GM21786 (cell line): ENCODE measurements at regions not wholly inside any gene's neighbourhood (a gene's known extent, or its start where the extent isn't known, plus 50 kb on each side); places are given as distances from the start of the nearest gene placed in this dataset.
"Not testable (repeated sequence)": the region's sequence is repeated elsewhere in the genome, so short reads cannot be mapped to it uniquely, and the experiment has no call there.

ENCODE experiments used
- ATAC-seq: cut with Tn5 transposase; IDR thresholded peaks from one replicate; pipeline ENCODE4 v1.9.1; 2021; ENCODE audit not compliant: unreplicated experiment

DNA sequence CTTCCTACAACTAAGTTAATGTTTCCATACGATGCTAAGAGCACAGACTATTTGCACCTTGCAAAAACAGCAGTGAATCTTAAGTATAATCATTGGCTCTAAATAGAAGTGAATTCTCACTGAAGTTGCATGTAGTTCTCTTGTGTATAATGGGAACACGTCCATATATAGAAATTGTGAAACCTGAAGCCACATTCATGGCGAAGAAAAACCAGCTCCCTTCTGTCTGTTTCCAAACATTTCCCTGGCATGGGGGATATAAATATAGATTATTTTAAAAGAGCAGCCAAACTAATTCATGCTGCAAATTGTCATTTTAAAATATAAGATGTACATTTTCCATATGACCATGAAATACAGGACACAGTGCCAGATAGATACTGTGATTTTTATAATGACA lies 71.1 kb downstream of the TRAM1L1 start:
- no peak for ATAC-seq

DNA sequence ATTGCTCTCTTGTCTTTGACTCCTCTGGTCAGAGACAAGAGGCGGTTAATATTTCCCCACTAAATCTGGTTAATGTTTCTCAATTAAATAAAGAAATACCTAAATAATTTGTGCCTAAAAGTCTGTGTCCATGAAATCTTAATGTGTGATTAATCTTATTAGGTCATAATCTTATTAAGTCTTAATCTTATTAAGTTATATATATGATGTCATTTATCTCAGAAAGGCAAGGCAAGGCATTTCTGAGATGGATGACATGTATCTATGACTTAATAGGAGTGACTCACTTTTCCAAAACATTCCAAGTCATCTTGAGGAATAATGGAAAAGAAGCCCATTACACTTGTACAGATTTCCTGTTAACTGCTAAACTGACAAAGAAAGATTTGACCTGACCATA lies 74.7 kb downstream of the TRAM1L1 start:
- ATAC-seq: no peak

DNA sequence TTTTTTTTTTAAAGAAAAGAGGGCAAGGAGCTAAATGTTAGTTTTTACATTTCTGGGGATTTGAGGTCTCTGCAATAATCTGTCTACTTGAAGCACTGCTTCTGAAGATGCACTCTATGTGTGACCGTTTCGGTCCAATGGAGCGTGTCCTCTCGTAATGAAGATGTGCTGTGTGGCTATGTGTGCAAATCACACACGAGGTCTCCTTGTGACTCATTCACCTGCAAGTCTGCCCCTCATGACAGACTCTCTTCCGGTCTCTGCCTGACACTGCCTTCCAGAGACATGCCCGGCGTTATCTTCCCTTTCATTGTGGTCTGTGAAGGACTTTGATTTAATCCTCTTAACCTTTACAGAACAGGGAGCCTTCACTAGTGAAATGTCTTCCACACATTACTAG lies 84.3 kb downstream of the TRAM1L1 start:
- peak; percentile 88 for ATAC-seq

DNA sequence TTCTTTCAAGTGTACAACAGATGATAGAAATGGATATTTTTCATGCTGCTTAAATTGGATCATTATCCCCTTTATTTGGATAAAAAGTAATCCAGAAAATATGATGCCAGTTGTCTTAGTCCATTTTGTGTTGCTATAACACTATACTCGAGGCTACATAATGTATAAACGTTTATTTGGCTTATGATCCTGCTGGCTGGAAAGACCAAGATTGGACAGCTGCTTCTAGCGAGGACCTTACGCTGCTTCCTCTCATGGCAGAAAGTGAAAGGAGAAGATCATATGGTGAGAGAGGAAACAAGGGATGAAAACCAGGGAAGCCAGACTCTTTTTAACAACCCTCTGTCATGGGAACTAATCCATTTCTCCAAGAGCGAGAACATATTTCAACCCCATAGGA lies 102.7 kb downstream of the TRAM1L1 start:
- ATAC-seq: no peak

DNA sequence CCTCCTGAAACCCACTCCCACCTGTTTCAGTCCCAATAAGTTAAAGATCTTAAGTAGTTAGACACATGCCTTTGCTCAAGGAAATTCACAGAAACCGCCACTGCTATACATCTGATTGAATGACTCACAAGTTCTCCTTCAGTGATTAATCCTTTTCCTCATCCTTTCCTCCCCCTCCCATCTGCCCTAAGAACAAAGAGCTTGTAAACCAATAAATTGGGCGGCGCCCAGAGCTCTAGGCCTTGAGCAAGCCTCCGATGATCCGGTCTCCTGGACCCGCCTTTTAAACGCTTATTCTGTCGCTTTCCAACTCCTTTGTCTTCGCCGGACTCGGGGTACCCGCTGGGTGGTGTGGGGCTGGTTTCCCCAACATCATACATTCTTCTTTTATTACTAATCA lies 104.9 kb downstream of the TRAM1L1 start:
- ATAC-seq: not testable (repeated sequence)

DNA sequence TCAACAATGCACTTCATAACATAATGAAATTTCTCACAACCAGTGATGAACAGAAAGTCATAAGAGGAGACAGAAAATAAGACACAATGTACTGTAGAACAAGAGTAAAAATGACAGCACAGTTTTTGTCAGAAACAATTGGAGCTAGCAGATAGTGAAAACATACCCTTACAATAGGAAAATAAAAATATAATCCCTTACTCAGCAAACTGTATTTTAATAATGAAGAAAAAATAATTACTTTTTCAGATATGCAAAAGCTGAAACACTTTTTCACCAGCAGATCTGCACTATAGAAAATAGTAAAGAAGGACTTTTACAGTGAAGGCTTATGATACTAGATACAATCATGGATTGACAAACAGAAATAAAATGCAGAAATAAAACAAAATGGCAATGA lies 126.3 kb downstream of the TRAM1L1 start:
- ATAC-seq: no peak

DNA sequence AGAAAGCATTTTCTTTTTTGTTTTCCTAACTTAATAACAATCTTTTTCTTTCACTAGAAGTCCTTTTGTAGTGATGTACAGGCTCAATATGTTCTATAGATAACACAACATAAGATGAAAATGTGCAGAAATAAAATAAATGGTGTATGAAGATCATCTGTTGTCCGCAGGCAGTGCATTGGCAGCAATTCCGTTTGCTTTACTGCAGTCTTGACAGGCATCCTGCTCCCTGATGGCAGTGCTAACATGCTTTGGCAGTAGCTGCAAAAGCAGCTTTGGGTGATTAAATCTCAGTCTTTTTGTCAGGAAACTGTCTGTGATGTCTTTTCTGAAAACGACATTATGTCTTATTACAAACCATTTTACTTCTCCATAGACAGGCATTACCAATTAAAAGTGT lies 131.4 kb downstream of the TRAM1L1 start:
- ATAC-seq: no peak

DNA sequence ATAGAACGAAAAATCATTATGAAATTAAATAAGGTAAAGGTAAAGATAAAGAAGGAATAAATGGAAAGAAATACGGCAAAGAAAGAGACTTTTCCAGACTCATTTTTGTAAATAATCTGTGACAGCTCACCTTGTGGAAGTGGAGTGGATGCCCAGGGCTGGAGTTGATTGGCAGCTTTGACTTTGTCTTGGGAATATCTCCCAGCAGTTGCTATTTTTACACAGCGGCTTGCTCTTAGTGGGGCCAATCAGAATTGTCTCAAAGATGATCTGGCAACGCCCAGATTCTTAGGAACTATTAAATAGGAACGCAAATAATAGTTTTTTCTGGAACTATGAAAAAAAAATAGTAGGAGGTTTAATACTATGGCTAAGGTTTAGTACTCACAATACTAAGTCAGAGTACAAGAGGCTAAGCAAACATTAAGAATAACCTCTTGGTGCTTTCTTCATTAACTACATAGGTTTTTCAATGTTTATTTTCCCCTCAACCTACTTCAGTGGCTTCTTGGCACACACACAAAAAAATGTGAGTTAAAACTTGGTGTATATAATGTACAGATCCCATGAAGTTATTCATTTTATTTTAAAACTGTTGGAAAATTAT lies 132.7 kb downstream of the TRAM1L1 start:
- no peak for ATAC-seq

DNA sequence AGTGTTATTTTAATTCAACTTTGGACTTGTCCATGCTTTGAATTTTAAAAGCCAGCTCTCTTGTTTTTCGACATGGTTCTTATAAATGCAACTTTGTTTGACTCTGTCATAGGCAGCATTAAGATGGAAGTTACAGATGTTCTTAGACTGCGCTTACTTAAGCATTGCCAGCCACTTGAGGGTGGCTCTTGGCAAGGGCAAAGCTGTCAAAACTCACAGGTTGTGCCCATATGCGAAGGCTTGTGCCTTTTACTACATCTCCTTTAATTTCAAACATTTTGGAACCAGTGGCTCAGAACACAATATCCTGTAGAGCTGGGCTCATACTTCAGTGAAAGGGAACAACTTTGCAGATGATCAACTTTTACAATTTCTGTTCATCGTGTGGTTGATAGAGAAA lies 135.5 kb downstream of the TRAM1L1 start:
- ATAC-seq: no peak

DNA sequence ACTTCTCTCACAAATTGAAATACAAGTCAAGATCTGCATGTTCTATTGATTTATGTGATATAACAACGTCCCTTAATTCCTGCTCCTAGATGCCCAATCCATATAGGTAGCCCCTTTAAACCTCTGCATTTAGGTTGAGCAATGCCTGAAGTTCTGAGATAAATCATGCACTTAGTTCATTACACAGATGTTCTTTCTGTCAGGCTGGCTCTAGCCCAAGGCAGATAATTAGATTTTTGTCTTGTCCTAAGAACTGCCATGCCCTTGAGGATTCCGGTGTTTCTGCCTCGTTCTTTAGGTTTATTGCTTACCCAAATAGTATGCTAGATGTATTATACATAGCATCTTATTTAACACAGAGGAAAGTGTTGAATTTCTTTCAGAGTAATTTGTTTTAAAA lies 143.1 kb downstream of the TRAM1L1 start:
- no peak for ATAC-seq

DNA sequence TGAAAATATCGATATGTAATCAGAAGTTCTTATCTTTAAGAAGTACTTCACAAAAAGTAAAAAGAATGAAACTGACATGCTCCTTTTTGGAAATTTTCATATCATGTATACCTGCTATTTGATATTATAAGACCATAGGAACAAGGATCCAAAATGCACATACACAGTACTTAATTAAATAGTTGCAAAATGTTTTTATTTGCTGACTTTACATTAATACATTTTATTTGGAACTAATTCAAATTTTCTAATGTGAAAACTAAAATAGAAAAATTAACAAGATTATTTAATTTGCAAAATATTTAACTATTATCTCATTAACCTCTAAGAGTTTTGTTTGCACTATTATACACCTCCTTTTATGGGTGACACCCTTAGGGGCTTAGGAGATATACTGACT lies 155.0 kb downstream of the TRAM1L1 start:
- ATAC-seq: no peak

DNA sequence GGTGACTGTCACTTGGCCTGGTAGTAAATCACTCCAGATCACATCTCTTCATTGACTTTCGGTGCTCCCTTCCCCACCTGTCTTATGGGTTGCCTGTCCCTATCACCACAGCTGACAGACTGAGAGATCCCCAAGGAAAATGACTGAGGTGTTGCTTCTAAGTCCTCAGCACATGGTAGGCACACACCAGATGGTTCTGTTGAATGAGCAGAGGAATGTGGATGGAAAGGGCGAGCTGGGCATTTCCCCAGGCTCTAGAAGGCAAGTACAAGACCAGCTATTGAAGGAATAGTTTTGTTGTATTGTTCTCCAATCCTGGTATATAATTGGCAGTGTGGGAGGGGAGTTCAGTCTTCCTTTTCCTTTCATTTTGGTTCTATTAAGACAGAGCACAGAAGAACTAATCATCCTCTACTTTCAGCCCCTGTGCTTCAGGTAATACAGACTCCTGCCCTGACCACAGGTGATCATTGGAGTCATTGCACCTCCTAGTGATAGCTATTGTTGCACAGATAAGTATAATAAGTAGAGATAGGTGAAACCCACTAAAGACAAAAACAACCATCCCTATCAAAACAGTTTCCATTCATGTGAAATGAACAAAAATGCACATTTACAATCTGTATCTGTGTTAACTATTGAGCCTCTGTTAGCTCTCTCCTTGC lies 158.6 kb downstream of the TRAM1L1 start:
- ATAC-seq: no peak

DNA sequence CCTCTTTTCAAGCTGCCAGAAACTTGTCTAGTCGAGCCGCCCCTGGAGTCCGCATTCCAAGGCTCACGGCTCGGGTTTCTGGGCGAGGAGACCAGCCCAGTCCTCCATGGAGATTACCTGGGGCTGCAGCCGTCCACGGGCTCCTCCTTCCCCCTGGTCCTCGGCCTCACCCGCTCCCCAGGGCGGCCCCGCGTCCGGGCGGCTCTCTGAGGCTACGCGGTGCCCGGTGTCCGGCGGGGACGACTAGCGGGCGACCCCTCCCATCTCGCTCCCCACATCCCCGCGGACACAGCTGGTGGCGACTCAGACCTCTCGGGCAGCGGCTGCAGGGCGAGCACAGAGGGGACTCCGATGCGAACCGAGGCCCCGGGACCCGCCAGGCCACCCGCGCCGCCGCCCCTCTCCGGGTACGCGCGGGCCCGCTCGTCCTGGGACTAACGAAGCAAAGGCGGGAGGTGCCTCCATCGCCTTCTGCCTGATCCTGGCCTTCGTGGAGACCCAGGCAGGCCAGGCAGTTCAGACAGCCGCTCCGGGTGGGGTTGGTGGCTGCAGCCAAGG lies 159.4 kb downstream of the TRAM1L1 start:
- ATAC-seq: no peak

DNA sequence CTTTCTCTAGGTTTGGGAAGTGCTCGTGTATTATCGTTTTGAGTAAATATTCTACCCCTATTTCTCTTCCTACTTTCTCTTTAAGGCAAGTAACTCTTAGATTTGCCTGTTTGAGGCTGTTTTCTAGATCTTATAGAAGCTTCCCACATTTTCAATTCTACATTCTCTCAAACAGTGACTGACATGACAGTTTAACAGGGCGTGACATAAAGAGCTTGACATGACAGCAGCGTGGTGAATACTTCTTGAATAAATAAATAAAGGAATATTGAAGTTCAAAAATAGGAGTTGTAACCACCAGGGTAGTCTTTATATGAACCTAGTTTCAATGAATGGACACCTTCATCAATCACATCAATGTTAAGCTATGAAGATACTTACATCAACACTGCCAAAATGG lies 162.0 kb downstream of the TRAM1L1 start:
- no peak for ATAC-seq

DNA sequence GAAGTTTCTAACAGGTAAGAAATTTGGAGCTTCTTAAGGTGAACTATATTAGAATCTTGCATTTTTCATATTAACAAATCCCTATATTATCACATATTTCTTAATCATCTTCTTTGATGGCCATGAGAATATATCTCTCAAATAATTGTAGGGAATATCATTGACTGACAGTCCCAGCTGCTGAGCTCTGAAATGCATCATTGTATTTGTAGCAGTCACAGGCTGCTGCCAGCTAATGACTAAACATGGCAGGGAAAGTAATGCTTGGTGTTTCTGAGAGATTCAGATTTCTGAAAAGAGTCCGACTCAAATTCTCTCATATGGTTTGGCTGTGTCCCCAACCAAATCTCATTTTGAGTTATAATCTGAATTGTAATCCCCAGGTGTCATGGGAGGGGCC lies 171.9 kb downstream of the TRAM1L1 start:
- ATAC-seq: no peak

DNA sequence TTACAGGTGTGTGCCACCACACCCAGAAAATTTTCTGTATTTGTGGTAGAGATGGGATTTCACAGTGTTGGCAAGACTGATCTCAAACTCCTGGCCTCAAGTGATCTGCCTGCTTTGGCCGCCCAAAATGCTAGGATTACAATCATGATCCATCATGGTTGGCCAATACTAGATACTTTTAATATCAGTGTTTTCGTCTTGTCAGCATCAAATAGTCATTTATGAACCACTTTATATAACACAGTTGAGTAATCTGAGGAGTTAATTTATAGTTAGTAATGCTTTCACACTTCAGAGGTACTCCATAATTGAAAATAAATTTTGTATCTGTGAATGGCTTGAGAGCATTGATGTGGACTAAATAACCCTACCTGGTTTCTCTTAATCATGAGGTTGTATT lies 178.6 kb downstream of the TRAM1L1 start:
- ATAC-seq: no peak

DNA sequence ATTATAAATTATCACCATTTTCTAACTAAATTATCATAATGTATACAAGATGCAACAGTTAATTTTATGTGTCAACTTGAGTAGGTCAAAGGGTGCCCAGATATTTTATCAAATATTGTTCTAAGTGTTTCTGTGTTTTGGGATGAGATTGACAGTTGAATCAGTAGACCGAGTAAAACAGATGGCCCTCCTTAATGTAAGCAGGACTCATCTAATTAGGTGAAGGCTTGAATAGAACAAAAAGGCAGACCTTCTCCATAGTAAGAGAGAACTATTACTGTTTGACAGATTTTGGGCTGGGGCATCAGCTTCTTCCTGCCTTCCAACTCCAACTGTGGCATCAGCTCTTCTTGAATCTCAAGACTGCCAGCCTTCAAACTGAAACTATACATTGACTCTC lies 185.8 kb downstream of the TRAM1L1 start:
- no peak for ATAC-seq

DNA sequence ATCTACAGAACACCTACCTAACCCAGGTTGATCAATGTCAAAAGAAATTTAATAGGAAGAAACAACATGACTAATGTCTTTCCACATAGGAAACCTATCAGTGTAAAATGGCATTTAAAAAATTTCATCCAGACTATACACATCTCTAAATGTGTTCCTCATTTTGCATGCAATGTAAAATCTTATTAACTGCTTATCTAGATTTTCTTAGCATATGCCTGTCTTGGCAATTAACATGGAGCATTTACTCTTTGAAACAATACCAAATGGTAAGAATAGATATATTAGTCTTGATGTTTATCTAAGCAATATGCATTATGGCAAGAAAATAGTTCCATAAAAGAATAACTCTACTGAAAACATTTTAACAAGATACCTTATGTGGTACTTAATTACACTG lies 199.8 kb downstream of the TRAM1L1 start:
- ATAC-seq: no peak

DNA sequence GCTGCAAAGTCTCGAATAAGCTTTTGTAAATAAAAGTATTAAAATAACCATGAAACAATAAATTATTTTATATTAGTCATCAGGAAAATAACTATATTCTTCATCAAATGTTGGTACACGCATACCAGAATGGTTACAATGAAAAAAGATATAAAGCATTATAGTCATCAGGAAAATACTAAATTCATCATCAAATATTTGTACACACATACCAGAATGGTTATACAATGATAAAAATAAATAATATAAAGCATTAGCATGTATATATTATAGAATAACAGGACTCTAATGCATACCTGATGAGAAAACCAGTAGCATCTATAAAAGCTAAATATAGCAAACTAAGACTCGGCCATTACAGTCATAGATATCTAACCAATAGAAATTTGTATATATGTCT lies 202.9 kb downstream of the TRAM1L1 start:
- no peak for ATAC-seq

DNA sequence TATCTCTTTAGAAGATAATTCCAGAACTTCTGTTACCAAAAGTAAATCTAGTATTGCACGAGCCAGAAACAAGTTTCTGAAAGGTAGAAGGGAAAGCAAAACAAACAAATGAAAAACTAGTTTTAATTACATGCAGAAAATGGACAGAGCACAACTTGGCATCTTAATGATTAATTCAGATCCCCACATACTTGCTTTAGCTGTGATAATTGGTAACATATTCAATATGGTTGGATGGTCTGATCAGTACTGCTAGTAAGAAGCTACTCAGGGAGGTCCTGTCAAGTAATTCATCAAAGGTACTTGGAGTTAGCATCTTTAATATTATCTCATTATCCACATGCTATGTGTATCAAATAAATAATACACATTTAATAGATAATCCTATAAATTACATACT lies 204.3 kb downstream of the TRAM1L1 start:
- peak; percentile 63 for ATAC-seq

DNA sequence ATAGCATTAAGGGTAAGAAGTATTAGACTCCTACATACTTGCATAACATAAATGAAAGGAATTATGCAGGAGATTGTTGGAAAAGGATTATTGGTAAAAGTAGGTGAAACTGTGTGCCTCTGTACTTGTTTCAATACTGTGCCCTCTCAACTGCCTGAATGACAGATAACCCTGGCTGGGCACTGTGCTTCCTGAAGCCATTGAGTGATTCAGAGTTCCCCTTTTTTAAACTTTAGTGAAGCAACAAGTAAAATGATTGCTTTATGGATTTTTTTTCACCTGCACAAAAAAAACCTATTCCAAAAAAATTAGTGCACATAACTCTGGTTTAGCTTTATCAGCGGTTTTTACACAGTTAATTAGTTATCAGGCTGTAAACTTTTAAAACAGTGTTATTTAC lies 204.8 kb downstream of the TRAM1L1 start:
- ATAC-seq: peak; percentile 59

DNA sequence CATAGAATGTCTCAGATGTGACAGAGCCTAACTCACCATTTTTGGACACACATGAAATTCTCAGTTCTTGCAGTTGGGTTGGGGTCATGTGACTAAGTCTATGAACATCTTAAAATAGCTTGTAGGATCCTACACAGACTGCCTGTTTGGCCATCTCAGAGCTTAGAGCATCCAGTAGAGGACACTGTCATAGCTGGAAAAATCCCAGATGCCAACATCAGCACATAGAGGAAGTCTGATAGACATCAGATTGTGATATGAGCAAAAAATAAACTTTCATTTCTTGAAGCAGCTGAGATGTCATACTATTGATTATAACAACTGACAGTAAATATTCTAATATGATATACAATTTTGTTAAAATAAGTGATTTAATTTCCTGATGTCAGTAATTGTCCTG lies 207.1 kb downstream of the TRAM1L1 start:
- ATAC-seq: no peak

DNA sequence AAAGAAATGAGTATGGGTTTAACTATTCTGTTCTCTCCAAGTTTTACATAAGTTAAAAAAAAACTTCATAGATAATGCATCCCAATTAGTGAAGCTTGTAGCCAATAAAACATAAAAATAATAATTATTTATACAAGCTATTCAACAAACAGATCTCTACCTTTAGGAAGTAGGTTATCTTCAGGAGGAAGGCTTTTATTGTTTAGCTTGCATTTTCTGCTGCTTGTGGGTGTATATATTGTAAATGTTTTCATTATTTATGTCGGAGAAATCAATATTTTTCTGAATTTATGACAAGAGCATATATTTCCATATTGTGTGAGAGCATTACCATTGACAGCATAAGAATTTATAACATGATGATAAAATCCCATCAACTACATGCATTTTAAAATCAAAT lies 208.3 kb downstream of the TRAM1L1 start:
- ATAC-seq: no peak
